Pancreas (tissue), 10 donors: ENCODE measurements at regions not wholly inside any gene's neighbourhood (a gene's known extent, or its start where the extent isn't known, plus 50 kb on each side); places are given as distances from the start of the nearest gene placed in this dataset.

Experiments
- ATAC-seq, 4 donors: fragments of 200-7000 bp; cut with Tn5 transposase; one replicate each; pipeline versions ENCODE4 v1.8.0 to v1.9.1; 2020; ENCODE audit warnings: mild to moderate bottlenecking in 4 of 4, moderate library complexity in 4 of 4
- DNase-seq, 6 donors: peaks; one replicate each; pipeline ENCODE4 v3.0.0-alpha.2; 2020
- FAIRE-seq: peaks from 2 replicates; lab custom pipeline; 2012; peaks lifted over from hg19 to GRCh38; lab: Jason Lieb, UNC
- H3K27ac ChIP-seq, 4 donors: fragments of 200-600 bp; sonication (generic); 1 replicate in 3 of 4; 2 replicates in 1 of 4; pipeline versions ENCODE4 v1.5.0 to v1.8.0; 2020
- H3K27me3 ChIP-seq, 4 donors: fragments of 200-600 bp; one replicate each; pipeline ENCODE4 v1.8.0; 2021
- H3K36me3 ChIP-seq, 3 donors: fragments of 200-600 bp; sonication (generic) in 1 of 3; one replicate each; pipeline versions ENCODE4 v1.5.0 to v1.8.0; 2020 to 2021
- H3K4me1 ChIP-seq, 3 donors: fragments of 200-600 bp; one replicate each; pipeline ENCODE4 v1.8.0; 2021
- H3K4me3 ChIP-seq, 4 donors: fragments of 200-600 bp; sonication (generic) in 2 of 4; one replicate each; pipeline versions ENCODE4 v1.5.0 to v1.8.0; 2020 to 2021
- H3K9me3 ChIP-seq, 4 donors: fragments of 200-600 bp; one replicate each; pipeline ENCODE4 v1.8.0; 2021
- WGBS, 2 donors: extraction: QIAGEN DNeasy Blood & Tissue Kit; methylation state at CpG; one replicate each; pipeline ENCODE4 v1.1.7; 2013; 5-methylcytosine and 5-hydroxymethylcytosine counted together
- intact Hi-C, 3 donors: fragments of 100-400 bp; cut with DNase I; formaldehyde crosslinking; loops; one replicate each; pipeline versions ENCODE4 v1.11.1 to v1.14.2; 2022
- TF ChIP-seq, protein P1 (sequence below), 4 donors: fragments of 200-600 bp; sonication (generic) in 3 of 4; IDR thresholded peaks; one replicate each; pipeline versions ENCODE4 v1.5.0 to v1.8.0; 2021; ENCODE audit warnings: antibody characterized with exemption in 4 of 4
- donor health status: healthy with polysubstance abuse.
- donor health status: DM: no; HTN: no; CAD: no; lungs with moderate emphysema.
- donor health status: DM: no; HTN: no; CAD: no.
- donor health status: control.
- donor health status: control.
- donor health status: Bipolar disorder and iron deficiency.
- donor health status: DM: yes; HTN: yes; CAD: no.
- donor health status: DM: no; HTN: no; CAD: no.
- donor health status: DM: no; HTN: no; CAD: no.
- donor health status: DM: yes; HTN: yes; CAD: no.

- TF ChIP-seq, protein P1, sequence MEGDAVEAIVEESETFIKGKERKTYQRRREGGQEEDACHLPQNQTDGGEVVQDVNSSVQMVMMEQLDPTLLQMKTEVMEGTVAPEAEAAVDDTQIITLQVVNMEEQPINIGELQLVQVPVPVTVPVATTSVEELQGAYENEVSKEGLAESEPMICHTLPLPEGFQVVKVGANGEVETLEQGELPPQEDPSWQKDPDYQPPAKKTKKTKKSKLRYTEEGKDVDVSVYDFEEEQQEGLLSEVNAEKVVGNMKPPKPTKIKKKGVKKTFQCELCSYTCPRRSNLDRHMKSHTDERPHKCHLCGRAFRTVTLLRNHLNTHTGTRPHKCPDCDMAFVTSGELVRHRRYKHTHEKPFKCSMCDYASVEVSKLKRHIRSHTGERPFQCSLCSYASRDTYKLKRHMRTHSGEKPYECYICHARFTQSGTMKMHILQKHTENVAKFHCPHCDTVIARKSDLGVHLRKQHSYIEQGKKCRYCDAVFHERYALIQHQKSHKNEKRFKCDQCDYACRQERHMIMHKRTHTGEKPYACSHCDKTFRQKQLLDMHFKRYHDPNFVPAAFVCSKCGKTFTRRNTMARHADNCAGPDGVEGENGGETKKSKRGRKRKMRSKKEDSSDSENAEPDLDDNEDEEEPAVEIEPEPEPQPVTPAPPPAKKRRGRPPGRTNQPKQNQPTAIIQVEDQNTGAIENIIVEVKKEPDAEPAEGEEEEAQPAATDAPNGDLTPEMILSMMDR (IDR thresholded peaks at IDR 0.05) = no peak
- intact Hi-C loops = no loop called here
- H3K4me3 ChIP-seq = no peak overlapping the region
- no peaks in the 10 kb centered on the region for H3K36me3 ChIP-seq
- H3K4me1 ChIP-seq = no peaks in the 10 kb centered on the region
- H3K27me3 ChIP-seq = no peaks in the 10 kb centered on the region
- FAIRE-seq (no peak), ATAC-seq (no peak), DNase-seq (no peak)
- WGBS, 2 donors = 86 to 89% methylated on average over 2 of the region's 2 CpGs
- no peak overlapping the region for H3K27ac ChIP-seq
- no peaks in the 10 kb centered on the region for H3K9me3 ChIP-seq
Observed at GRCh38 chr12:124147027-124147426, 147.9 kb upstream of the RFLNA start.

- ATAC-seq (no peak), DNase-seq (no peak)
- TF ChIP-seq, protein P1 (IDR thresholded peaks at IDR 0.05) = no peak
Observed at GRCh38 chr12:124147575-124147974, 147.3 kb upstream of the RFLNA start.

GRCh38 chr12:124148481-124149273, 146.2 kb upstream of the RFLNA start:
- H3K9me3 ChIP-seq = no peaks in the 10 kb centered on the region
- no peaks in the 10 kb centered on the region for H3K36me3 ChIP-seq
- TF ChIP-seq, protein P1 (IDR thresholded peaks at IDR 0.05) = no peak
- H3K27me3 ChIP-seq = no peaks in the 10 kb centered on the region
- WGBS, 2 donors = 65 to 68% methylated on average over 13 of the region's 13 CpGs
- DNase-seq (no peak), FAIRE-seq (no peak), ATAC-seq (no peak)
- no peaks in the 10 kb centered on the region for H3K4me1 ChIP-seq
- intact Hi-C loops = no loop called here
- H3K27ac ChIP-seq = no peak overlapping the region
- H3K4me3 ChIP-seq = no peak overlapping the region

More at GRCh38 chr12:124147575-124147974, 147.3 kb upstream of the RFLNA start:
- H3K36me3 ChIP-seq = no peaks in the 10 kb centered on the region
- no peak overlapping the region for H3K4me3 ChIP-seq
- intact Hi-C loops = no loop called here
- H3K27me3 ChIP-seq = no peaks in the 10 kb centered on the region
- no peak overlapping the region for H3K27ac ChIP-seq
- 62 to 67% methylated on average over 6 of the region's 6 CpGs for WGBS, 2 donors
- no peaks in the 10 kb centered on the region for H3K4me1 ChIP-seq
- no peak for FAIRE-seq
- no peaks in the 10 kb centered on the region for H3K9me3 ChIP-seq

DNA sequence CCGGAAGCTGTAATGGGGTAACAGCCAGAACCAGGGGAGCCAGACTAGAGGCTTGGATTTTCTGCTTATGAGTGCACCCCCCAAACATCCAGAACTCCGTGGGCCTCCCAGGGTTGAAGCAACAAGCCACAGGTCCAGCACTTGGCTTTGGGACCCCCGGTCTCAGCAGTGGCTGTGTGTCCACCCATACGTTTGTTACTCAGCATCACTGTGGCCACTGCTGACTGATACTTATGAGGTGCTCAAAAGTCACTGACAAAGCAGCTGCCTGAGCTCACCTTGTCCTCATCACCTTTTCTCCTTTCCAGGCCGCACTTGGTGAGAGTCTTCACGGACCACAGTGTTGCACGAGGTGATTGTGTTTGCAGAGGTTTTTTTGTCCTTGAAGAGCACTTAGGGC, 145.6 kb upstream of the RFLNA start:
- Histone ChIP-seq H3K9me3 (no peaks in the 10 kb centered on the region), H3K36me3 (no peaks in the 10 kb centered on the region), H3K4me3 (no peak overlapping the region), H3K27me3 (no peaks in the 10 kb centered on the region), H3K27ac (no peak overlapping the region), H3K4me1 (no peaks in the 10 kb centered on the region)
- FAIRE-seq (no peak), ATAC-seq (no peak), DNase-seq (no peak)
- TF ChIP-seq, protein P1 (IDR thresholded peaks at IDR 0.05) = no peak
- WGBS, 2 donors = 71 to 80% methylated on average over 7 of the region's 7 CpGs
- intact Hi-C loops = no loop called here

DNA sequence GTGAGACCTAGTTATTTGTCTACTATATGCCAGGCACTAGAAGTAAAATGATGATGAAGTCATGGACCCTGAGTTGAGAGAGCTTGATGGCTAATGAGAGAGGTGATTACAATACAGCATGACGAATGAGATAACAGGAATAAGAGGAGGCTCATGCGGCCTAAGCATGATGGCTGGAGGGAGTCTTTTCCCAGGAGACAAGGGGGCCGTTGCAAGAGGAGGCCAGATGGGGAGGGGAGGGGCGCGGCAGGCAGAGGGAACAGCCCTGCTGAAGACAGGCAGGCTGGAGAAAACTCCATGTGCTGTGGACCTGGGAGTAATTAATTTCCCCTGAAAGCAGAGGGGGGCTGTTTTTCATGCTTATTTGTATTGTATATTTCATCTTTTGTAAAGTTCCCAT, 144.7 kb upstream of the RFLNA start:
- no peak for FAIRE-seq
- no peak overlapping the region for H3K4me3 ChIP-seq
- intact Hi-C loops = no loop called here
- 62 to 71% methylated on average over 5 of the region's 5 CpGs for WGBS, 2 donors
- no peaks in the 10 kb centered on the region for H3K27me3 ChIP-seq
- H3K9me3 ChIP-seq = no peaks in the 10 kb centered on the region
- ATAC-seq = no peak
- no peak for DNase-seq
- TF ChIP-seq, protein P1 (IDR thresholded peaks at IDR 0.05) = no peak
- H3K4me1 ChIP-seq = no peaks in the 10 kb centered on the region
- H3K36me3 ChIP-seq = no peaks in the 10 kb centered on the region
- H3K27ac ChIP-seq = no peak overlapping the region
